GM12872 (cell line): ENCODE measurements at regions not wholly inside any gene's neighbourhood (a gene's known extent, or its start where the extent isn't known, plus 50 kb on each side); places are given as distances from the start of the nearest gene placed in this dataset.

Source experiments
- TF ChIP-seq, protein P1 (sequence below): IDR thresholded peaks from 3 replicates; pipeline ENCODE4 v1.5.1; 2011; ENCODE audit warnings: low read depth, mild to moderate bottlenecking, low read length, moderate library complexity; ENCODE audit not compliant: insufficient read depth

DNA sequence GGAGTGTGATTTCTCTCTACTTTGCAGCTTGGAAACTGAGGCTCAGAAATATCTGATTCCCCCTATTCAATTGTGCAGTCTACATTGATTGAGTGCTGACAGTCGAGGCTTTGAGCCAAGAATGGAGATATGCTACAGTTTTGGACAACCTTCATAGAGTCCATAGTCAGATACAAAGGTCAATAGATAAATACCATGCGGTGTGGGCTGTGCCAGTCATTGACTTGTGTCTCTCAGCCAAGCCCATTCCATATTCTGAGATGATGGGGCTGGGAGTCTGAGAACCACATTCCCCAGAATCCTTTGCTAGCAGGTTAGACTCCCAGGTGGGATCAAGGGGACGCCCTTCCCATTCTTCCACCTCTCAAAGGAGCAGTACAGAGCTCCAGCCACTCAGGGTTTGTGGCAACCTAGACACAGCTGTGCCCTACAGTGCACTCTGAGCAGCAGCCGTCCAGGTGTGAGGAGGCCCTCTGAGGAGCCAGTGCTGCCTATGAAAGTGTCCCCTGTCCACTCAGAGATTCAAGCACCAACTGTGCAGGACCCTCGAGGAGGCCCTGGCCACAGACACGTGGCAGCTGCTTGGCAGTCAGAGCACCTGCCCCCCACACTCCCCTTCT is 348.3 kb downstream of the CYRIA start:
- TF ChIP-seq, protein P1, sequence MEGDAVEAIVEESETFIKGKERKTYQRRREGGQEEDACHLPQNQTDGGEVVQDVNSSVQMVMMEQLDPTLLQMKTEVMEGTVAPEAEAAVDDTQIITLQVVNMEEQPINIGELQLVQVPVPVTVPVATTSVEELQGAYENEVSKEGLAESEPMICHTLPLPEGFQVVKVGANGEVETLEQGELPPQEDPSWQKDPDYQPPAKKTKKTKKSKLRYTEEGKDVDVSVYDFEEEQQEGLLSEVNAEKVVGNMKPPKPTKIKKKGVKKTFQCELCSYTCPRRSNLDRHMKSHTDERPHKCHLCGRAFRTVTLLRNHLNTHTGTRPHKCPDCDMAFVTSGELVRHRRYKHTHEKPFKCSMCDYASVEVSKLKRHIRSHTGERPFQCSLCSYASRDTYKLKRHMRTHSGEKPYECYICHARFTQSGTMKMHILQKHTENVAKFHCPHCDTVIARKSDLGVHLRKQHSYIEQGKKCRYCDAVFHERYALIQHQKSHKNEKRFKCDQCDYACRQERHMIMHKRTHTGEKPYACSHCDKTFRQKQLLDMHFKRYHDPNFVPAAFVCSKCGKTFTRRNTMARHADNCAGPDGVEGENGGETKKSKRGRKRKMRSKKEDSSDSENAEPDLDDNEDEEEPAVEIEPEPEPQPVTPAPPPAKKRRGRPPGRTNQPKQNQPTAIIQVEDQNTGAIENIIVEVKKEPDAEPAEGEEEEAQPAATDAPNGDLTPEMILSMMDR = no peak

DNA sequence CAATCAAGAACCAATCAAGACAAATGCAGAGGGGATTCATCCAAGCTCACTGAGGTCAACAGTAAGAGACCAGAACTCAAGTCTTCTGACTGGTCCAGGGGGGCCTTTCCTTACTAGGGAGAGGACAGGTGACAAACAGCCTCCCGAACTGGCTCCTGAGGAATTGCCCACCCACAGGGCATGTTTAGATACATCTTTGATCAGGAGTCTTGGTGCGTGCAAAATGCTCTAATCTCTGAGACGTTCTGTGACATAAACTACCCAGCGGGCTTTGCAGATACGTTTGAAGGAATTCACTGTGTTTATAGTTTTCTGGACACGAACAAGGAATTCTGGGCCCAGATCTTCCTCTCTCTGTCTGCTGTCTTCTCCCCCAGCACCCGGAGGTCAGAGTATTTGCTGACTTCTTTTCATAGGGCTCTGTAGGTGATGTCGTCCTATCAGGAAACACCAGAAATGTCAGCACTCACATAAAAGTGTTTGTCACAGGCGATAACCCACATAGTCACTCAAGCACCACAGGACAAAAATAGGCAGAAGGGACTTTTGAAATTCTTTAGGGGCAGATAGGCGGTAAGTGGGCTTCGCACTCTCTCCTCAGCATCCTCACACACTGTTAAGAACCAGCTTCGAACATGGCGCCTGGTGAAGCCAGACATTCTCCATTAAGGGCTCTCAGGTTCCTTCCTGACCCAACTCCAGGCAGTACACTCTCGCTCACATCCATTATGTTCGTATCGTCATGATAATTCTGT is 349.0 kb downstream of the CYRIA start:
- TF ChIP-seq, protein P1 = no peak

- TF ChIP-seq, protein P1 = no peak
Observed at GRCh38 chr2:16315908-16316307, 349.7 kb downstream of the CYRIA start.

DNA sequence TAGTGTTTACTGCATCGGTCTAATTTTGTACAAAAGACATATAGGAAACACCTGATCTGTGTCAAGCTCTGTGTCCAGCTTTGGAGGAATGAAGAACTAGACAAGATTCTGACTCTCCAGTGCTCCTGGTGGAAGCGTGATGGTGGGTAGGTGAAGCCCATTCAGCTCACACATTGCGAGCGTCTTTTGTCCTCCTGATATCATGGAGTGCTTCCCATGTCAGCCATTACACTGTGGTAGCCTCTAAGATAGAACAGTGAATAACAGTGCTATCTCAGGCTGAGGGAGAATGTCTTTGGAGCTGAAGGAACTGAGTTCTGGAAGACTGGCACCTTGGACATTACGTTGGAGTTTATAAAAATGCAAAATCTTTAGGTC is 350.2 kb downstream of the CYRIA start:
- TF ChIP-seq, protein P1 = no peak

DNA sequence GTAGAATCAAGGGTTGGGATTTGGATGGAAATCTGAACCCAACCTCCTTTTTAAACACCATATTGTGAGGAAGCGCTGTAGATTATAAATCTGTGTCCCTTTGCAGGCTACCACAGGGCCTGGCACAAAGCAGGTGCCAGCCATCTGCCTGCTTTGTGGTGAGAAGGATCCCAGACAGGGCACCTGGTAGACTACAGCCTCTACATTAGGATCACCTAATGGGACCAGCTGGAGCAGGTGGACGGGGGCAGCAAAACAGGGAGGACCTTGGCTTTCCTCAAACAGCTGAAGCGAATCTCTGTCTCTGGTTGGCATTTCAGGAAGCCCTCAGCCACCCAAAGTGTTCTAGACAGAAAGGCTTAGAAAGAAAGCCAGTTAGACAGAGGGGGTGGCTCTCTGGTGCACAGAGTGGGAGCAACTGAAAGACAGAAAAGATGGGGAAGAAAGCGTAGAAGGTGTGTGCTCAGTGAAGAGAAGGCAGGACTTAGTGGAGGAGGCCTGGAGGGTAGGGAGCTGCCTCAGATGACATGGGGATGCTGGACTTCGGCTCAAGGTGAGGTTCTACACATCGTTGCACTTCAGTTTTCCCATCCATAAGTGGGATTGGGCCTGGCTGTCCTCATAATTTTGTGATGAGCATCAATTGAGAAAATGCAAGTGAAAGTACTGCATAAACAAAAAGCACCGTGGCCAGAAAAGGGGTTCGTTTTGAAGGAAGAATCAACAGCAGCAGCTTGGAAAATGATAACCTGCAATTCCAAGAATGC is 350.8 kb downstream of the CYRIA start:
- TF ChIP-seq, protein P1 = no peak

- TF ChIP-seq, protein P1 = no peak
Observed at GRCh38 chr2:16314001-16314400, 351.6 kb downstream of the CYRIA start.

DNA sequence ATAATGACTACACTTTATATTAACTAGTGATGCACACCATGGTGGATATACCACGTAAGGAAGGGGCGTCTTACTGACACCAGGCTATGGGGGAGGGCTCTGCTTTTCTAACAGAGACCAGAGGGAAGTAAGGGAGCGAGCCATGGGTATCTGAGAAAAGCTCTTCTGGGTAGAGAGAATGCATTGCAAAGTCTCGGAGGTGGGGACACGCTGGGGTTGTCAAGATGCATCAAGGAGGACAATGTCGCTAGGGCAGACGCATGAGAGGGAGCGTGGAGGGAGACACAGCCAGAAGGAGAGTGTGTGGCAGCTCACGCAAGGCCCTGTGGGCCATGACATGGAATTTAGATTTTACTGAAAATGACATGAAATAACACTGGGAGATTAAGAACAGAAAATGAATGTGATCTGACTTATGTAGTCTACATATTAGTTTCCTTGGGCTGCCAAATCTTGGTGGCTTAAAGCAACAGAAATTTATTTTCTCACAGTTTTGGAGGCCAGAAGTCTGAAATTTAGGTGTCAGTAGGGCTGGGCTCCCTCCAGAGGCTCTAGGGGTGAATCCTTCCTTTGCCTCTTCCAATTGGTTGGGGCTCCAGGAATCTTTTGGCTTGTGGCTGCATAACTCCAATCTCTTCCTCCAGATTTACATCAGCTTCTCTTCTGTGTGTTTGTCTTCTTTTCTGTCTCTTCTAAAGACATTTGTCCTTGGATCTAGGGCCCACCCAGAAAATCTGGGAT is 352.2 kb downstream of the CYRIA start:
- TF ChIP-seq, protein P1 = no peak
